GM12878 (cell line): ENCODE measurements at regions not wholly inside any gene's neighbourhood (a gene's known extent, or its start where the extent isn't known, plus 50 kb on each side); places are given as distances from the start of the nearest gene placed in this dataset.

Experiments
- ATAC-seq: fragments of 200-7000 bp; cut with Tn5 transposase; 3 replicates; pipeline ENCODE4 v1.9.1; 2020; ENCODE audit warnings: mild to moderate bottlenecking, moderate library complexity
- BruUV-seq: library from RNA; stranded (reverse); fragments of 400-500 nt; replicated peaks from 2 replicates; lab custom pipeline; 2021; lab: Mats Ljungman, UMichigan
- CTCF ChIA-PET: fragments of 300-600 bp; sonication (Branson Sonifier 250); formaldehyde crosslinking; extraction: SDS; loops from one replicate; lab custom pipeline; 2021; ENCODE audit warnings: inconsistent platforms; lab: Yijun Ruan, JAX
- POLR2A ChIA-PET: fragments of 350-600 bp; formaldehyde crosslinking; extraction: SDS; loops from one replicate; lab custom pipeline; 2021; ENCODE audit warnings: inconsistent platforms; lab: Charles Lee
- RAD21 ChIA-PET: fragments of 300-600 bp; sonication (Branson Sonifier 250); formaldehyde crosslinking; loops from one replicate; lab custom pipeline; 2023; ENCODE audit warnings: antibody characterized with exemption; ENCODE audit not compliant: unreplicated experiment; lab: Charles Lee
- SMC1A ChIA-PET: fragments of 300-600 bp; sonication (Branson Sonifier 250); formaldehyde crosslinking; loops from one replicate; lab custom pipeline; 2023; ENCODE audit not compliant: unreplicated experiment, uncharacterized antibody; lab: Charles Lee
- DNase-seq: peaks from one replicate; pipeline ENCODE4 v3.0.0-alpha.2; 2011; ENCODE audit warnings: low read depth, low spot score
- FAIRE-seq: peaks from 3 replicates; lab custom pipeline; 2011; peaks lifted over from hg19 to GRCh38; lab: Jason Lieb, UNC
- H2AFZ ChIP-seq: 2 replicates; pipeline ENCODE4 v1.6.0; 2011; ENCODE audit warnings: low read depth, low read length, control low read depth; ENCODE audit not compliant: control insufficient read depth
- H3K27ac ChIP-seq: 2 replicates; pipeline ENCODE4 v1.5.1; 2011; ENCODE audit warnings: control low read depth; ENCODE audit not compliant: control insufficient read depth, insufficient read depth
- H3K27me3 ChIP-seq, 2 experiments: replicated peaks in 1 of 2; 2 replicates each; pipeline versions ENCODE4 v1.6.0 to v1.6.1; 2011; ENCODE audit warnings: low read length in 1 of 2; ENCODE audit not compliant: control insufficient read depth in 2 of 2, insufficient read depth in 2 of 2
- H3K36me3 ChIP-seq, 2 experiments: 2 replicates each; pipeline ENCODE4 v1.5.1; 2011; ENCODE audit warnings: low read length in 1 of 2; ENCODE audit not compliant: control insufficient read depth in 2 of 2, insufficient read depth in 2 of 2
- H3K4me1 ChIP-seq: 2 replicates; pipeline ENCODE4 v1.6.1; 2011; ENCODE audit warnings: mild to moderate bottlenecking, low read length, moderate library complexity, mixed read lengths; ENCODE audit not compliant: control insufficient read depth, insufficient read depth
- H3K4me2 ChIP-seq: 2 replicates; pipeline ENCODE4 v1.6.0; 2011; ENCODE audit warnings: control low read depth; ENCODE audit not compliant: control insufficient read depth, insufficient read depth
- H3K4me3 ChIP-seq: fragments of 200-600 bp; sonication (generic); 2 replicates; pipeline ENCODE4 v1.5.1; 2016
- H3K79me2 ChIP-seq: 2 replicates; pipeline ENCODE4 v1.6.0; 2011; ENCODE audit warnings: low read length; ENCODE audit not compliant: control insufficient read depth, insufficient read depth
- H3K9ac ChIP-seq: 2 replicates; pipeline ENCODE4 v1.8.0; 2011; ENCODE audit warnings: low read length, control low read depth, mixed read lengths; ENCODE audit not compliant: control insufficient read depth, insufficient read depth
- H3K9me3 ChIP-seq: replicated peaks from 3 replicates; pipeline ENCODE4 v1.5.1; 2011; ENCODE audit warnings: mild to moderate bottlenecking, low read length; ENCODE audit not compliant: control insufficient read depth, insufficient read depth
- H4K20me1 ChIP-seq: 2 replicates; pipeline ENCODE4 v1.6.0; 2011; ENCODE audit not compliant: control insufficient read depth, insufficient read depth
- KLF5 ChIP-seq: fragments of 450-650 bp; IDR thresholded peaks from 2 replicates; pipeline ENCODE4 v1.6.1; 2014; ENCODE audit warnings: mild to moderate bottlenecking; ENCODE audit not compliant: partially characterized antibody
- PML ChIP-seq: IDR thresholded peaks from 2 replicates; pipeline ENCODE4 v1.6.1; 2012; ENCODE audit warnings: low read length, inconsistent platforms
- SMC3 ChIP-seq: IDR thresholded peaks from 2 replicates; pipeline ENCODE4 v1.6.1; 2011; ENCODE audit warnings: low read length, improper control_type of control experiment, borderline replicate concordance
- TARDBP ChIP-seq: IDR thresholded peaks from 2 replicates; pipeline ENCODE4 v1.6.1; 2016; ENCODE audit warnings: borderline replicate concordance
- WGBS: methylation state at CpG from one replicate; pipeline ENCODE4 v1.1.6; 2016; ENCODE audit warnings: low lambda C conversion rate; ENCODE audit not compliant: insufficient replicate concordance, insufficient coverage; ENCODE audit errors: missing lambda C conversion rate; 5-methylcytosine and 5-hydroxymethylcytosine counted together
- in situ Hi-C: fragments of 300-500 bp; cut with MboI; formaldehyde crosslinking; loops from 9 replicates; pipeline ENCODE4 v1.14.3; 2018; ENCODE audit warnings: mixed read lengths
- intact Hi-C: fragments of 100-400 bp; cut with micrococcal nuclease; formaldehyde crosslinking; loops from one replicate; pipeline ENCODE4 v1.14.2; 2022; ENCODE audit not compliant: unreplicated experiment
- TF ChIP-seq, protein P1 (sequence below): IDR thresholded peaks from 2 replicates; pipeline ENCODE4 v1.6.1; 2011; ENCODE audit warnings: borderline replicate concordance, low read depth, mild to moderate bottlenecking, moderate library complexity, mixed read lengths, low read length; ENCODE audit not compliant: insufficient read depth; ENCODE audit errors: extremely low read length
- TF ChIP-seq, protein P2 (sequence below): fragments of 450-650 bp; IDR thresholded peaks from 2 replicates; pipeline ENCODE4 v1.6.1; 2017; ENCODE audit warnings: mild to moderate bottlenecking
- TF ChIP-seq, protein P3 (sequence below): IDR thresholded peaks from 2 replicates; pipeline ENCODE4 v1.6.1; 2012; ENCODE audit warnings: low read depth, low read length, improper control_type of control experiment
- TF ChIP-seq, protein P4 (sequence below): IDR thresholded peaks from 2 replicates; pipeline ENCODE4 v1.6.1; 2011; ENCODE audit warnings: low read depth, low read length, improper control_type of control experiment, borderline replicate concordance

DNA sequence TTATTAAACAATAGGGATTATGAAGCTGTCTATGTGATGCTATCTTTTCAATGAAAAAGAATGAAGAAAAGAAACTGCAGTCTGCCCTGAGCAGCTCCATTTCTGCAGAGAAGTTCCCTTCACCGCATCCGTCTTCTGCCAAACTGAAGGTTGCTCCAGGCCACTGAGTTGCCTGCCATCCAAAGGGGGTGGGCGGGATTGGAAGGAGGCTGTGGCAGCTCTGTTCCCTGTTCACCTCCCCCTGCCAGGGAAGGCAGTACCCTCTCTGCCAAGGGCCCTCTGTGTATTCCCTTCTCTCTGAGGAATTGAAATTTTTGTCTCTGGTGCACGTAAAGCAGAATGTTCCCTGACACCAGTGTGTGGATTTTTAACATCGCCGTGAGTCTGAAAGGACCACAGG is 243.1 kb upstream of the GHITM start (continued):
- TF ChIP-seq, protein P1, sequence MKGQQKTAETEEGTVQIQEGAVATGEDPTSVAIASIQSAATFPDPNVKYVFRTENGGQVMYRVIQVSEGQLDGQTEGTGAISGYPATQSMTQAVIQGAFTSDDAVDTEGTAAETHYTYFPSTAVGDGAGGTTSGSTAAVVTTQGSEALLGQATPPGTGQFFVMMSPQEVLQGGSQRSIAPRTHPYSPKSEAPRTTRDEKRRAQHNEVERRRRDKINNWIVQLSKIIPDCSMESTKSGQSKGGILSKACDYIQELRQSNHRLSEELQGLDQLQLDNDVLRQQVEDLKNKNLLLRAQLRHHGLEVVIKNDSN: no peak
- no peak for TF ChIP-seq TARDBP
- no peak for TF ChIP-seq SMC3
- TF ChIP-seq, protein P2, sequence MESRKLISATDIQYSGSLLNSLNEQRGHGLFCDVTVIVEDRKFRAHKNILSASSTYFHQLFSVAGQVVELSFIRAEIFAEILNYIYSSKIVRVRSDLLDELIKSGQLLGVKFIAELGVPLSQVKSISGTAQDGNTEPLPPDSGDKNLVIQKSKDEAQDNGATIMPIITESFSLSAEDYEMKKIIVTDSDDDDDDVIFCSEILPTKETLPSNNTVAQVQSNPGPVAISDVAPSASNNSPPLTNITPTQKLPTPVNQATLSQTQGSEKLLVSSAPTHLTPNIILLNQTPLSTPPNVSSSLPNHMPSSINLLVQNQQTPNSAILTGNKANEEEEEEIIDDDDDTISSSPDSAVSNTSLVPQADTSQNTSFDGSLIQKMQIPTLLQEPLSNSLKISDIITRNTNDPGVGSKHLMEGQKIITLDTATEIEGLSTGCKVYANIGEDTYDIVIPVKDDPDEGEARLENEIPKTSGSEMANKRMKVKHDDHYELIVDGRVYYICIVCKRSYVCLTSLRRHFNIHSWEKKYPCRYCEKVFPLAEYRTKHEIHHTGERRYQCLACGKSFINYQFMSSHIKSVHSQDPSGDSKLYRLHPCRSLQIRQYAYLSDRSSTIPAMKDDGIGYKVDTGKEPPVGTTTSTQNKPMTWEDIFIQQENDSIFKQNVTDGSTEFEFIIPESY: no peak
- TF ChIP-seq KLF5: no peak
- TF ChIP-seq, all 136 proteins: peak for 0

DNA sequence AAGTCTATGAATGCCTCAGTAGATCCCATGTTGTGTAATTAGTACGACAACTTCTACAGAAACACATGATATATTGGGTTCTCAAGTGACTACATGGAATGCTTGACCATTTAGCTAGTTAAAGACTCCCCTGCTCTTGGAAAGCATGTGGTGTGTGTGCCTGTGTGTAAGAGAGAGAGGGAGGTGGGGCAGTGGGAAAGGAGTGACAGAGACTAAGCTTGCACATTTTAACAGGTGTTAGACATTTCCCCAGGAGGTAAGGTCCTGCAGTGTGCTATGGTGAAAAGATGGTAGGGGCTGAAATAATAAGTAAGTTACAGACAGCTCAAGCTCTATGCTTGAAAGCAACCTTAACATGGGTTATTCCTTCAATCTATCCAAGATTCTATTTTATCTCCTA is 241.7 kb upstream of the GHITM start:
- no peaks in the 10 kb centered on the region for H3K4me1 ChIP-seq
- no TSS peak for BruUV-seq
- no peak overlapping the region for H3K27ac ChIP-seq
- H3K36me3 ChIP-seq: no peaks in the 10 kb centered on the region
- no peak for TF ChIP-seq PML
- TF ChIP-seq, protein P3, sequence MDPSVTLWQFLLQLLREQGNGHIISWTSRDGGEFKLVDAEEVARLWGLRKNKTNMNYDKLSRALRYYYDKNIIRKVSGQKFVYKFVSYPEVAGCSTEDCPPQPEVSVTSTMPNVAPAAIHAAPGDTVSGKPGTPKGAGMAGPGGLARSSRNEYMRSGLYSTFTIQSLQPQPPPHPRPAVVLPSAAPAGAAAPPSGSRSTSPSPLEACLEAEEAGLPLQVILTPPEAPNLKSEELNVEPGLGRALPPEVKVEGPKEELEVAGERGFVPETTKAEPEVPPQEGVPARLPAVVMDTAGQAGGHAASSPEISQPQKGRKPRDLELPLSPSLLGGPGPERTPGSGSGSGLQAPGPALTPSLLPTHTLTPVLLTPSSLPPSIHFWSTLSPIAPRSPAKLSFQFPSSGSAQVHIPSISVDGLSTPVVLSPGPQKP: no peak
- TF ChIP-seq, protein P4, sequence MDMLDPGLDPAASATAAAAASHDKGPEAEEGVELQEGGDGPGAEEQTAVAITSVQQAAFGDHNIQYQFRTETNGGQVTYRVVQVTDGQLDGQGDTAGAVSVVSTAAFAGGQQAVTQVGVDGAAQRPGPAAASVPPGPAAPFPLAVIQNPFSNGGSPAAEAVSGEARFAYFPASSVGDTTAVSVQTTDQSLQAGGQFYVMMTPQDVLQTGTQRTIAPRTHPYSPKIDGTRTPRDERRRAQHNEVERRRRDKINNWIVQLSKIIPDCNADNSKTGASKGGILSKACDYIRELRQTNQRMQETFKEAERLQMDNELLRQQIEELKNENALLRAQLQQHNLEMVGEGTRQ: no peak
- no peak for ATAC-seq
- no peaks in the 10 kb centered on the region for H4K20me1 ChIP-seq
- ChIA-PET POLR2A (no interaction called here), CTCF (interaction anchor here (1.7 kb wide), 1 partner anchor 26 kb away, joined by 4 read pairs; no protein-coding TSS in a partner anchor), RAD21 (no interaction called here), SMC1A (no interaction called here)
- FAIRE-seq: no peak
- no peak overlapping the region for H3K4me3 ChIP-seq
- intact Hi-C loops (no loop called here), in situ Hi-C loops (no loop called here)
- no peaks in the 10 kb centered on the region for H3K79me2 ChIP-seq
- no peaks in the 10 kb centered on the region for H3K27me3 ChIP-seq
- H2AFZ ChIP-seq: no peak overlapping the region
- no peak overlapping the region for H3K9ac ChIP-seq
- no peak overlapping the region for H3K4me2 ChIP-seq
- no peak for DNase-seq
- H3K9me3 ChIP-seq: no peaks in the 10 kb centered on the region
- 22% methylated on average over 1 of the region's 1 CpG for WGBS
